Panc1 (cell line): ENCODE measurements at regions not wholly inside any gene's neighbourhood (a gene's known extent, or its start where the extent isn't known, plus 50 kb on each side); places are given as distances from the start of the nearest gene placed in this dataset.

Source experiments
- POLR2AphosphoS5 ChIP-seq: IDR thresholded peaks from 2 replicates; pipeline ENCODE4 v1.6.1; 2012; ENCODE audit warnings: mild to moderate bottlenecking, low read depth, low read length, moderate library complexity
- REST ChIP-seq, 2 experiments: IDR thresholded peaks; 2 replicates each; pipeline ENCODE4 v1.6.1; 2011 to 2012; ENCODE audit warnings: low read depth in 2 of 2, control low read depth in 1 of 2, low read length in 1 of 2, mild to moderate bottlenecking in 1 of 2, moderate library complexity in 1 of 2; ENCODE audit not compliant: insufficient read depth in 1 of 2
- TCF7L2 ChIP-seq: IDR thresholded peaks from 2 replicates; pipeline ENCODE4 v1.6.1; 2011; ENCODE audit warnings: mild to moderate bottlenecking, low read depth, low read length, inconsistent platforms
- TF ChIP-seq, protein P1 (sequence below): fragments of 450-650 bp; IDR thresholded peaks from 2 replicates; pipeline ENCODE4 v1.5.1; 2017; ENCODE audit warnings: mild to moderate bottlenecking

GRCh38 chr13:72462166-72462565 lies 265.3 kb downstream of the MZT1 start:
- TF ChIP-seq TCF7L2 (no peak), POLR2AphosphoS5 (no peak), REST (IDR thresholded peaks at IDR 0.05; ENCODE audit: insufficient read depth in 1 of 2, low read depth in 2 of 2, low read length in 1 of 2) (no peak)
- TF ChIP-seq, protein P1, sequence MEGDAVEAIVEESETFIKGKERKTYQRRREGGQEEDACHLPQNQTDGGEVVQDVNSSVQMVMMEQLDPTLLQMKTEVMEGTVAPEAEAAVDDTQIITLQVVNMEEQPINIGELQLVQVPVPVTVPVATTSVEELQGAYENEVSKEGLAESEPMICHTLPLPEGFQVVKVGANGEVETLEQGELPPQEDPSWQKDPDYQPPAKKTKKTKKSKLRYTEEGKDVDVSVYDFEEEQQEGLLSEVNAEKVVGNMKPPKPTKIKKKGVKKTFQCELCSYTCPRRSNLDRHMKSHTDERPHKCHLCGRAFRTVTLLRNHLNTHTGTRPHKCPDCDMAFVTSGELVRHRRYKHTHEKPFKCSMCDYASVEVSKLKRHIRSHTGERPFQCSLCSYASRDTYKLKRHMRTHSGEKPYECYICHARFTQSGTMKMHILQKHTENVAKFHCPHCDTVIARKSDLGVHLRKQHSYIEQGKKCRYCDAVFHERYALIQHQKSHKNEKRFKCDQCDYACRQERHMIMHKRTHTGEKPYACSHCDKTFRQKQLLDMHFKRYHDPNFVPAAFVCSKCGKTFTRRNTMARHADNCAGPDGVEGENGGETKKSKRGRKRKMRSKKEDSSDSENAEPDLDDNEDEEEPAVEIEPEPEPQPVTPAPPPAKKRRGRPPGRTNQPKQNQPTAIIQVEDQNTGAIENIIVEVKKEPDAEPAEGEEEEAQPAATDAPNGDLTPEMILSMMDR, result no peak
